Thyroid gland (tissue), 4 donors: ENCODE measurements at regions not wholly inside any gene's neighbourhood (a gene's known extent, or its start where the extent isn't known, plus 50 kb on each side); places are given as distances from the start of the nearest gene placed in this dataset.

ENCODE experiments used
- CTCF ChIP-seq, 6 experiments: fragments of 200-600 bp in 3 of 6; fragments of 450-650 bp in 3 of 6; sonication (generic) in 3 of 6; IDR thresholded peaks; one replicate each; pipeline ENCODE4 v1.5.1; 2016 to 2019; ENCODE audit warnings: antibody characterized with exemption in 6 of 6, mild to moderate bottlenecking in 2 of 6, inconsistent platforms in 1 of 6, moderate library complexity in 1 of 6
- POLR2A ChIP-seq, 2 donors: fragments of 450-650 bp; IDR thresholded peaks; one replicate each; pipeline ENCODE4 v1.6.1; 2017; ENCODE audit warnings: antibody characterized with exemption in 2 of 2, mild to moderate bottlenecking in 2 of 2, moderate library complexity in 1 of 2

- TF ChIP-seq POLR2A (IDR thresholded peaks at IDR 0.05) (no peak), CTCF (IDR thresholded peaks at IDR 0.05) (no peak)
Observed at GRCh38 chr3:22209578-22209977, 458.6 kb upstream of the ZNF385D start.
